H1 (cell line): ENCODE measurements at regions not wholly inside any gene's neighbourhood (a gene's known extent, or its start where the extent isn't known, plus 50 kb on each side); places are given as distances from the start of the nearest gene placed in this dataset.

Experiments used
- CTCF ChIA-PET: fragments of 300-600 bp; sonication (Branson Sonifier 250); formaldehyde crosslinking; loops from one replicate; lab custom pipeline; 2021; ENCODE audit not compliant: partially characterized antibody; lab: Charles Lee
- POLR2A ChIA-PET: fragments of 300-600 bp; sonication (Branson Sonifier 250); formaldehyde crosslinking; loops from one replicate; lab custom pipeline; 2021; ENCODE audit warnings: inconsistent platforms; ENCODE audit not compliant: partially characterized antibody; lab: Charles Lee
- DNase-seq, 2 experiments: peaks; one replicate each; pipeline versions ENCODE4 v3.0.0 to v3.0.0-alpha.2; 2010 to 2022; ENCODE audit warnings: low spot score in 2 of 2, low read depth in 1 of 2, mixed read lengths in 1 of 2
- FAIRE-seq: peaks from 2 replicates; lab custom pipeline; 2011; peaks lifted over from hg19 to GRCh38; lab: Jason Lieb, UNC
- H2AFZ ChIP-seq: 2 replicates; pipeline ENCODE4 v1.8.1; 2012; ENCODE audit warnings: low read length, inconsistent platforms
- H2AK5ac ChIP-seq: 2 replicates; pipeline ENCODE4 v1.6.1; 2013; ENCODE audit warnings: low read depth, low read length
- H2BK120ac ChIP-seq: replicated peaks from 2 replicates; pipeline ENCODE3; 2013; ENCODE audit warnings: low read depth, low read length, inconsistent platforms
- H2BK12ac ChIP-seq: 2 replicates; pipeline ENCODE4 v1.6.1; 2013; ENCODE audit warnings: low read depth, low read length
- H2BK15ac ChIP-seq: 2 replicates; pipeline ENCODE4 v1.6.1; 2013; ENCODE audit warnings: low read length
- H2BK20ac ChIP-seq: 2 replicates; pipeline ENCODE4 v1.6.1; 2013; ENCODE audit warnings: low read length
- H2BK5ac ChIP-seq: 2 replicates; pipeline ENCODE4 v1.6.1; 2013; ENCODE audit warnings: low read depth, low read length
- H3K14ac ChIP-seq: 2 replicates; pipeline ENCODE4 v1.6.1; 2013; ENCODE audit warnings: inconsistent platforms; ENCODE audit not compliant: insufficient read length
- H3K18ac ChIP-seq: 2 replicates; pipeline ENCODE4 v1.6.1; 2013; ENCODE audit warnings: low read length; ENCODE audit errors: extremely low read depth
- H3K23ac ChIP-seq: 2 replicates; pipeline ENCODE4 v1.6.1; 2013; ENCODE audit warnings: inconsistent platforms; ENCODE audit not compliant: insufficient read length
- H3K23me2 ChIP-seq: 2 replicates; pipeline ENCODE4 v1.6.1; 2013; ENCODE audit warnings: low read depth, low read length
- H3K27ac ChIP-seq: 2 replicates; pipeline ENCODE4 v1.6.1; 2011; ENCODE audit warnings: low read depth, low read length, inconsistent platforms
- H3K27me3 ChIP-seq, 4 experiments: replicated peaks in 1 of 4; 1 replicate in 1 of 4; 2 replicates in 3 of 4; pipeline versions ENCODE4 v1.6.1 to v1.8.1; 2011 to 2013; ENCODE audit warnings: low read length in 3 of 4, mild to moderate bottlenecking in 3 of 4, inconsistent platforms in 2 of 4, mixed read lengths in 2 of 4, moderate library complexity in 1 of 4; ENCODE audit not compliant: control insufficient read depth in 3 of 4, insufficient read depth in 3 of 4; ENCODE audit errors: extremely low read depth in 1 of 4
- H3K36me3 ChIP-seq, 4 experiments: 2 replicates each; pipeline versions ENCODE4 v1.6.1 to v1.8.1; 2011 to 2013; ENCODE audit warnings: mild to moderate bottlenecking in 4 of 4, low read length in 3 of 4, moderate library complexity in 2 of 4, control low read depth in 1 of 4, inconsistent platforms in 1 of 4; ENCODE audit not compliant: insufficient read depth in 4 of 4, control insufficient read depth in 2 of 4
- H3K4ac ChIP-seq: replicated peaks from 2 replicates; pipeline ENCODE3; 2013; ENCODE audit warnings: low read length, low read depth, mixed read lengths, inconsistent platforms; ENCODE audit not compliant: insufficient read length
- H3K4me1 ChIP-seq, 4 experiments: replicated peaks in 1 of 4; 1 replicate in 1 of 4; 2 replicates in 3 of 4; pipeline versions ENCODE4 v1.6.1 to v1.8.1; 2011 to 2013; ENCODE audit warnings: low read length in 3 of 4, inconsistent platforms in 2 of 4, mixed read lengths in 1 of 4; ENCODE audit not compliant: insufficient read depth in 4 of 4, control insufficient read depth in 3 of 4
- H3K4me2 ChIP-seq, 2 experiments: 2 replicates each; pipeline versions ENCODE4 v1.6.1 to v1.8.1; 2011 to 2013; ENCODE audit warnings: low read depth in 2 of 2, low read length in 2 of 2, control low read depth in 1 of 2, inconsistent platforms in 1 of 2, mild to moderate bottlenecking in 1 of 2; ENCODE audit not compliant: insufficient read depth in 1 of 2
- H3K4me3 ChIP-seq, 4 experiments: fragments of 200-600, 300-600 bp in 1 of 4; sonication (generic), shearing (Covaris generic), sonication (Bioruptor Twin) in 1 of 4; 2 replicates each; pipeline versions ENCODE4 v1.5.1 to v1.8.1; 2011 to 2016; ENCODE audit warnings: low read length in 4 of 4, low read depth in 3 of 4, control low read depth in 2 of 4, inconsistent platforms in 2 of 4, mild to moderate bottlenecking in 2 of 4, mixed read lengths in 1 of 4, moderate library complexity in 1 of 4; ENCODE audit not compliant: insufficient read depth in 2 of 4; ENCODE audit errors: extremely low read depth in 1 of 4
- H3K56ac ChIP-seq: replicated peaks from 2 replicates; pipeline ENCODE3; 2013; ENCODE audit warnings: low read depth, mild to moderate bottlenecking, mixed read lengths, low read length, inconsistent platforms; ENCODE audit not compliant: insufficient read length
- H3K79me1 ChIP-seq: 2 replicates; pipeline ENCODE4 v1.6.1; 2013; ENCODE audit warnings: low read depth, low read length, control low read depth
- H3K79me2 ChIP-seq, 2 experiments: 2 replicates each; pipeline versions ENCODE4 v1.6.1 to v1.8.1; 2012 to 2013; ENCODE audit warnings: low read length in 2 of 2, mild to moderate bottlenecking in 2 of 2, inconsistent platforms in 1 of 2; ENCODE audit not compliant: insufficient read depth in 2 of 2, control insufficient read depth in 1 of 2
- H3K9ac ChIP-seq, 4 experiments: replicated peaks in 1 of 4; 1 replicate in 1 of 4; 2 replicates in 3 of 4; pipeline versions ENCODE4 v1.6.1 to v1.8.1; 2011 to 2013; ENCODE audit warnings: low read depth in 3 of 4, low read length in 3 of 4, control low read depth in 2 of 4, mild to moderate bottlenecking in 2 of 4, moderate library complexity in 2 of 4, inconsistent platforms in 1 of 4; ENCODE audit errors: extremely low read depth in 1 of 4
- H3K9me3 ChIP-seq, 2 experiments: 2 replicates each; pipeline versions ENCODE4 v1.6.1 to v1.8.1; 2012 to 2013; ENCODE audit warnings: mild to moderate bottlenecking in 2 of 2, moderate library complexity in 2 of 2, control low read depth in 1 of 2, inconsistent platforms in 1 of 2, low read depth in 1 of 2, low read length in 1 of 2, mixed read lengths in 1 of 2; ENCODE audit not compliant: insufficient read depth in 2 of 2
- H4K20me1 ChIP-seq, 2 experiments: replicated peaks in 1 of 2; 2 replicates each; pipeline versions ENCODE3 to v1.8.1; 2011 to 2013; ENCODE audit warnings: inconsistent platforms in 2 of 2, low read length in 2 of 2, mild to moderate bottlenecking in 1 of 2; ENCODE audit not compliant: insufficient read depth in 2 of 2, control insufficient read depth in 1 of 2
- H4K5ac ChIP-seq: 2 replicates; pipeline ENCODE4 v1.6.1; 2013; ENCODE audit warnings: low read length, low read depth, mixed read lengths, inconsistent platforms; ENCODE audit not compliant: insufficient read length
- H4K8ac ChIP-seq: 2 replicates; pipeline ENCODE4 v1.8.0; 2013; ENCODE audit warnings: mild to moderate bottlenecking, moderate library complexity, low read length, inconsistent platforms; ENCODE audit not compliant: insufficient read depth; ENCODE audit errors: extremely low read depth
- H4K91ac ChIP-seq: replicated peaks from 2 replicates; pipeline ENCODE3; 2013; ENCODE audit warnings: low read length, mixed read lengths, inconsistent platforms; ENCODE audit not compliant: insufficient read length
- BACH1 ChIP-seq: IDR thresholded peaks from 2 replicates; pipeline ENCODE4 v1.6.1; 2012; ENCODE audit warnings: low read length, improper control_type of control experiment
- BRCA1 ChIP-seq: IDR thresholded peaks from 2 replicates; pipeline ENCODE4 v1.6.1; 2012; ENCODE audit warnings: low read depth, low read length, improper control_type of control experiment
- SIRT6 ChIP-seq: IDR thresholded peaks from one replicate; pipeline ENCODE4 v1.7.1; 2012; ENCODE audit warnings: low read length, inconsistent platforms
- WGBS, 2 experiments: shearing (Covaris generic) in 1 of 2; methylation state at CpG; one replicate each; pipeline versions ENCODE4 v1.1.6 to v1.1.7; 2013 to 2015; ENCODE audit warnings: low lambda C conversion rate in 2 of 2, mixed read lengths in 2 of 2, inconsistent platforms in 1 of 2, low coverage in 1 of 2, missing lambda C conversion rate in 1 of 2; ENCODE audit not compliant: insufficient replicate concordance in 2 of 2, insufficient coverage in 1 of 2, insufficient read length in 1 of 2; ENCODE audit errors: extremely low coverage in 1 of 2, missing lambda C conversion rate in 1 of 2; 5-methylcytosine and 5-hydroxymethylcytosine counted together

GRCh38 chr13:109665781-109666249 is 120.6 kb downstream of the IRS2 start:
- Histone ChIP-seq H3K36me3 (no peaks in the 10 kb centered on the region), H3K4ac (no peak overlapping the region), H2BK12ac (no peak overlapping the region), H3K23ac (no peak overlapping the region), H4K91ac (no peak overlapping the region), H3K9me3 (no peaks in the 10 kb centered on the region), H2AK5ac (no peak overlapping the region), H4K20me1 (no peaks in the 10 kb centered on the region), H3K18ac (no peak overlapping the region), H2BK5ac (no peak overlapping the region), H2BK120ac (no peak overlapping the region), H3K27me3 (no peaks in the 10 kb centered on the region; a peak in 1 of 7 replicates), H3K27ac (no peak overlapping the region), H4K8ac (no peak overlapping the region), H2AFZ (0 out of 2 replicates have a peak overlapping the region, but pooled peaks have one; percentile 12), H3K4me1 (peaks cover 0 to 8% (median 4%) of the 10 kb centered on the region in 4 experiments; a peak in 4 of 7 replicates), H2BK20ac (no peak overlapping the region), H4K5ac (no peak overlapping the region), H3K4me3 (no peak overlapping the region), H2BK15ac (no peak overlapping the region), H3K56ac (no peak overlapping the region), H3K4me2 (no peak overlapping the region), H3K79me2 (no peaks in the 10 kb centered on the region), H3K9ac (no peak overlapping the region), H3K79me1 (no peaks in the 10 kb centered on the region), H3K23me2 (no peaks in the 10 kb centered on the region), H3K14ac (no peak overlapping the region)
- FAIRE-seq = no peak
- WGBS, 2 experiments = 92% methylated on average over 15 of the region's 15 CpGs; no CpG with 5 or more reads in 1 of the 2 experiments
- POLR2A ChIA-PET = no interaction called here
- CTCF ChIA-PET = interaction anchor here (1.1 to 1.5 kb wide), 2 partner anchors 15 to 22 kb away, joined by 3 to 4 read pairs; no protein-coding TSS in a partner anchor
- DNase-seq = no peak
- TF ChIP-seq BRCA1 (no peak), BACH1 (0 out of 2 replicates have a peak, but pooled peaks have one; percentile 8), SIRT6 (no peak)
